ENCODE measurements at regions not wholly inside any gene's neighbourhood (a gene's known extent, or its start where the extent isn't known, plus 50 kb on each side); places are given as distances from the start of the nearest gene placed in this dataset.
"Not testable (repeated sequence)": the region's sequence is repeated elsewhere in the genome, so short reads cannot be mapped to it uniquely, and the experiment has no call there.

DNA sequence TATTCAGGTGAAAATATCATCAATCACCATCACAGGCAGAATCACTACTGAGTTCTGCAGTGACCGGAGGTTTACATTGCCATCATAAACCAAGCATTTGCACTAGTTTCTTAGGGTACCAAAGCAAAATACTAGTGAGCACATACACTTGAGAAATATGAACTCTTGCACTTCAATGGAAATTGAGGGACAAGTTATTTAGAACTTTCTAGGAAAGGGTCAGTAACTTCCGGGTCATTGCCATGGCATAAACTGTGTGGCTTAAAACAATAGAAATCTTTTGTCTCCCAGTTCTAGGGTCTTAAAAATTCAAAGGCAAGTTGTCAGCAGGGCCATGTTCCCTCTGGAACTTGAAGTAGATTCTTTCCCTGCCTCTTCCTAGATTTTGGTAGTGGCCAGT lies 197.5 kb downstream of the ZC3H11B start:
- no peak overlapping the region for H3K4me3 Mint-ChIP-seq
- H3K9me3 Mint-ChIP-seq = no peaks in the 10 kb centered on the region
- H3K27ac Mint-ChIP-seq = no peak overlapping the region
- WGBS (ENCODE audit: insufficient coverage) = 92% methylated on average over 2 of the region's 2 CpGs
- no peak overlapping the region for H3K27ac ChIP-seq (ENCODE audit: low read length)
- H3K36me3 ChIP-seq (ENCODE audit: control insufficient read depth, insufficient read depth, low read length) = no peaks in the 10 kb centered on the region
- H3K9me3 ChIP-seq (ENCODE audit: control insufficient read depth, insufficient read depth, low read length) = no peaks in the 10 kb centered on the region
- no peaks in the 10 kb centered on the region for H3K4me1 ChIP-seq (ENCODE audit: control insufficient read depth, insufficient read depth, low read length)
- no peaks in the 10 kb centered on the region for H3K27me3 ChIP-seq (ENCODE audit: control insufficient read depth, insufficient read depth, low read length)
- no peaks in the 10 kb centered on the region for H3K36me3 Mint-ChIP-seq
- H3K4me3 ChIP-seq (ENCODE audit: low read length) = no peak overlapping the region
- no peaks in the 10 kb centered on the region for H3K27me3 Mint-ChIP-seq (ENCODE audit: low read depth in 2 of 2)
- no peak for ATAC-seq
- intact Hi-C loops (cut with micrococcal nuclease) = no loop called here
- no peak for DNase-seq
- TF ChIP-seq, protein P1, sequence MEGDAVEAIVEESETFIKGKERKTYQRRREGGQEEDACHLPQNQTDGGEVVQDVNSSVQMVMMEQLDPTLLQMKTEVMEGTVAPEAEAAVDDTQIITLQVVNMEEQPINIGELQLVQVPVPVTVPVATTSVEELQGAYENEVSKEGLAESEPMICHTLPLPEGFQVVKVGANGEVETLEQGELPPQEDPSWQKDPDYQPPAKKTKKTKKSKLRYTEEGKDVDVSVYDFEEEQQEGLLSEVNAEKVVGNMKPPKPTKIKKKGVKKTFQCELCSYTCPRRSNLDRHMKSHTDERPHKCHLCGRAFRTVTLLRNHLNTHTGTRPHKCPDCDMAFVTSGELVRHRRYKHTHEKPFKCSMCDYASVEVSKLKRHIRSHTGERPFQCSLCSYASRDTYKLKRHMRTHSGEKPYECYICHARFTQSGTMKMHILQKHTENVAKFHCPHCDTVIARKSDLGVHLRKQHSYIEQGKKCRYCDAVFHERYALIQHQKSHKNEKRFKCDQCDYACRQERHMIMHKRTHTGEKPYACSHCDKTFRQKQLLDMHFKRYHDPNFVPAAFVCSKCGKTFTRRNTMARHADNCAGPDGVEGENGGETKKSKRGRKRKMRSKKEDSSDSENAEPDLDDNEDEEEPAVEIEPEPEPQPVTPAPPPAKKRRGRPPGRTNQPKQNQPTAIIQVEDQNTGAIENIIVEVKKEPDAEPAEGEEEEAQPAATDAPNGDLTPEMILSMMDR (IDR thresholded peaks at IDR 0.05) = no peak
- no peaks in the 10 kb centered on the region for H3K4me1 Mint-ChIP-seq

GRCh38 chr1:219414250-219414649 lies 198.7 kb downstream of the ZC3H11B start:
- no peaks in the 10 kb centered on the region for H3K27me3 Mint-ChIP-seq (ENCODE audit: low read depth in 2 of 2)
- no peaks in the 10 kb centered on the region for H3K36me3 Mint-ChIP-seq
- H3K27ac Mint-ChIP-seq = no peak overlapping the region
- H3K4me3 Mint-ChIP-seq = no peak overlapping the region
- no peak overlapping the region for H3K27ac ChIP-seq (ENCODE audit: low read length)
- intact Hi-C loops (cut with micrococcal nuclease) = no loop called here
- no peaks in the 10 kb centered on the region for H3K4me1 ChIP-seq (ENCODE audit: control insufficient read depth, insufficient read depth, low read length)
- H3K36me3 ChIP-seq (ENCODE audit: control insufficient read depth, insufficient read depth, low read length) = no peaks in the 10 kb centered on the region
- H3K4me1 Mint-ChIP-seq = no peaks in the 10 kb centered on the region
- WGBS (ENCODE audit: insufficient coverage) = 82% methylated on average over 3 of the region's 4 CpGs
- H3K9me3 ChIP-seq (ENCODE audit: control insufficient read depth, insufficient read depth, low read length) = no peaks in the 10 kb centered on the region
- DNase-seq = no peak
- no peaks in the 10 kb centered on the region for H3K27me3 ChIP-seq (ENCODE audit: control insufficient read depth, insufficient read depth, low read length)
- ATAC-seq = no peak
- H3K9me3 Mint-ChIP-seq = no peaks in the 10 kb centered on the region
- H3K4me3 ChIP-seq (ENCODE audit: low read length) = no peak overlapping the region
- TF ChIP-seq, protein P1 (IDR thresholded peaks at IDR 0.05) = no peak

DNA sequence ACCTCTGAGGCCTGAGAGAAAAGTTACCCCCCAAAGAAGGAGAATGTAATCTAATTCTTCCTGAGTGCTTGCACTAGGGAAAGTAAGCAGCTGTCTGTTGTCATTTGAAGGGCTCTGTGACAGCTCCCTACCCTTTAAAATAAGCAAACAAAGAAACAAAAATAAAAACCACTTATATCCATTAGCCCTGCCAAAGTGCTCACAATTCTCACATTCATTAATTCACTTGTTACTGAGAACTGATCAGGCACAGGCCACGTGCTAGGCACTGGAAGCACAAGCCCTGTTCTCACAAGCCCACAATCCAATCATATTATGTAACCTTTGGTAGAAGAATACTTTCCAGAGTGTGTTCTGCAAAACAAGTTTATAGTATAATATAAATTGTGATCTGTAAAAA lies 199.4 kb downstream of the ZC3H11B start:
- no peak overlapping the region for H3K27ac ChIP-seq (ENCODE audit: low read length)
- H3K27me3 ChIP-seq (ENCODE audit: control insufficient read depth, insufficient read depth, low read length) = no peaks in the 10 kb centered on the region
- DNase-seq (no peak), ATAC-seq (no peak)
- Mint-ChIP-seq H3K4me1 (no peaks in the 10 kb centered on the region), H3K9me3 (no peaks in the 10 kb centered on the region), H3K27me3 (ENCODE audit: low read depth in 2 of 2) (no peaks in the 10 kb centered on the region), H3K36me3 (no peaks in the 10 kb centered on the region), H3K27ac (no peak overlapping the region), H3K4me3 (no peak overlapping the region)
- H3K4me3 ChIP-seq (ENCODE audit: low read length) = no peak overlapping the region
- intact Hi-C loops (cut with micrococcal nuclease) = no loop called here
- H3K36me3 ChIP-seq (ENCODE audit: control insufficient read depth, insufficient read depth, low read length) = no peaks in the 10 kb centered on the region
- no peaks in the 10 kb centered on the region for H3K9me3 ChIP-seq (ENCODE audit: control insufficient read depth, insufficient read depth, low read length)
- H3K4me1 ChIP-seq (ENCODE audit: control insufficient read depth, insufficient read depth, low read length) = no peaks in the 10 kb centered on the region
- 57% methylated on average over 1 of the region's 1 CpG for WGBS (ENCODE audit: insufficient coverage)
- TF ChIP-seq, protein P1 (IDR thresholded peaks at IDR 0.05) = no peak

GRCh38 chr1:219412772-219413171 lies 200.1 kb downstream of the ZC3H11B start:
- H3K27me3 ChIP-seq (ENCODE audit: control insufficient read depth, insufficient read depth, low read length) = no peaks in the 10 kb centered on the region
- no peak overlapping the region for H3K27ac ChIP-seq (ENCODE audit: low read length)
- H3K27me3 Mint-ChIP-seq (ENCODE audit: low read depth in 2 of 2) = no peaks in the 10 kb centered on the region
- H3K4me1 ChIP-seq (ENCODE audit: control insufficient read depth, insufficient read depth, low read length) = no peaks in the 10 kb centered on the region
- intact Hi-C loops (cut with micrococcal nuclease) = no loop called here
- H3K9me3 Mint-ChIP-seq = no peaks in the 10 kb centered on the region
- TF ChIP-seq, protein P1 (IDR thresholded peaks at IDR 0.05) = no peak
- no peak overlapping the region for H3K27ac Mint-ChIP-seq
- no peaks in the 10 kb centered on the region for H3K36me3 Mint-ChIP-seq
- no peaks in the 10 kb centered on the region for H3K4me1 Mint-ChIP-seq
- no peak for ATAC-seq
- 100% methylated on average over 3 of the region's 3 CpGs for WGBS (ENCODE audit: insufficient coverage)
- H3K36me3 ChIP-seq (ENCODE audit: control insufficient read depth, insufficient read depth, low read length) = no peaks in the 10 kb centered on the region
- no peak for DNase-seq
- no peak overlapping the region for H3K4me3 ChIP-seq (ENCODE audit: low read length)
- no peaks in the 10 kb centered on the region for H3K9me3 ChIP-seq (ENCODE audit: control insufficient read depth, insufficient read depth, low read length)
- H3K4me3 Mint-ChIP-seq = no peak overlapping the region

- H3K4me3 ChIP-seq (ENCODE audit: low read length); intact Hi-C loops (cut with micrococcal nuclease); H3K27ac Mint-ChIP-seq; H3K27ac ChIP-seq (ENCODE audit: low read length); H3K9me3 ChIP-seq (ENCODE audit: control insufficient read depth, insufficient read depth, low read length); ATAC-seq; H3K9me3 Mint-ChIP-seq; H3K4me1 Mint-ChIP-seq; H3K4me3 Mint-ChIP-seq; H3K27me3 Mint-ChIP-seq (ENCODE audit: low read depth in 2 of 2); H3K36me3 Mint-ChIP-seq; H3K4me1 ChIP-seq (ENCODE audit: control insufficient read depth, insufficient read depth, low read length); H3K27me3 ChIP-seq (ENCODE audit: control insufficient read depth, insufficient read depth, low read length); DNase-seq; H3K36me3 ChIP-seq (ENCODE audit: control insufficient read depth, insufficient read depth, low read length): not testable (repeated sequence)
- no CpG with 5 or more reads among the region's 22 CpGs for WGBS (ENCODE audit: insufficient coverage)
Measured at GRCh38 chr1:219410721-219411120, 202.2 kb downstream of the ZC3H11B start.

Data from natural killer cell (primary cell).